GM13977 (cell line): ENCODE measurements at regions not wholly inside any gene's neighbourhood (a gene's known extent, or its start where the extent isn't known, plus 50 kb on each side); places are given as distances from the start of the nearest gene placed in this dataset.

Experiments
- DNase-seq: peaks from one replicate; pipeline ENCODE4 v3.0.0; 2012; ENCODE audit warnings: low spot score
- in situ Hi-C: fragments of 300-500 bp; cut with MboI; formaldehyde crosslinking; loops from one replicate; pipeline ENCODE4 v1.12.0; 2022; ENCODE audit warnings: low sequenced_read_pairs, low pct_unique_long_range_greater_than_20kb, mixed read lengths, inconsistent platforms; ENCODE audit not compliant: unreplicated experiment
- TF ChIP-seq, protein P1 (sequence below): IDR thresholded peaks from 2 replicates; pipeline ENCODE4 v1.5.1; 2012; ENCODE audit warnings: mild to moderate bottlenecking, control low read depth; ENCODE audit not compliant: insufficient read depth; ENCODE audit errors: extremely low read depth, missing control alignments

DNA sequence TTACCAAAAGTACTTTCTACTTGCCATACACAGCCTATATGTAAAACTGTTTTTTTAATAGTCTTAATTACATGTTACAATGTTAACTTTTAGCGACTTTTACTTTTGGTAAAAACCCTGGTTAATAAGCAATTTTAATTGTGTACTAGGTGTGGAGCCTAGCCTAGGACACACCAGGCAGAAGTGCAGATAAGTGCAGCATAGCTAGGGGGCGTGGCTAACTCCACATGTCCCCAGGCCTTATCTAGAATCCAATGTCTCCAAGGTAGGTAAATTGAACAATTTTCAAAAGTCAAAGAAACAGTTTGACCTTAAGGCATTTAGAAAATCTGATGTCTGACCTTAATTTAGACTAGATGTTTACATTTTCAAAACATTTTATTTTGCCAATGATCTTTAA is 858.7 kb downstream of the CCSER2 start:
- DNase-seq, result no peak
- in situ Hi-C loops, result no loop called here
- TF ChIP-seq, protein P1, sequence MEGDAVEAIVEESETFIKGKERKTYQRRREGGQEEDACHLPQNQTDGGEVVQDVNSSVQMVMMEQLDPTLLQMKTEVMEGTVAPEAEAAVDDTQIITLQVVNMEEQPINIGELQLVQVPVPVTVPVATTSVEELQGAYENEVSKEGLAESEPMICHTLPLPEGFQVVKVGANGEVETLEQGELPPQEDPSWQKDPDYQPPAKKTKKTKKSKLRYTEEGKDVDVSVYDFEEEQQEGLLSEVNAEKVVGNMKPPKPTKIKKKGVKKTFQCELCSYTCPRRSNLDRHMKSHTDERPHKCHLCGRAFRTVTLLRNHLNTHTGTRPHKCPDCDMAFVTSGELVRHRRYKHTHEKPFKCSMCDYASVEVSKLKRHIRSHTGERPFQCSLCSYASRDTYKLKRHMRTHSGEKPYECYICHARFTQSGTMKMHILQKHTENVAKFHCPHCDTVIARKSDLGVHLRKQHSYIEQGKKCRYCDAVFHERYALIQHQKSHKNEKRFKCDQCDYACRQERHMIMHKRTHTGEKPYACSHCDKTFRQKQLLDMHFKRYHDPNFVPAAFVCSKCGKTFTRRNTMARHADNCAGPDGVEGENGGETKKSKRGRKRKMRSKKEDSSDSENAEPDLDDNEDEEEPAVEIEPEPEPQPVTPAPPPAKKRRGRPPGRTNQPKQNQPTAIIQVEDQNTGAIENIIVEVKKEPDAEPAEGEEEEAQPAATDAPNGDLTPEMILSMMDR, result no peak

DNA sequence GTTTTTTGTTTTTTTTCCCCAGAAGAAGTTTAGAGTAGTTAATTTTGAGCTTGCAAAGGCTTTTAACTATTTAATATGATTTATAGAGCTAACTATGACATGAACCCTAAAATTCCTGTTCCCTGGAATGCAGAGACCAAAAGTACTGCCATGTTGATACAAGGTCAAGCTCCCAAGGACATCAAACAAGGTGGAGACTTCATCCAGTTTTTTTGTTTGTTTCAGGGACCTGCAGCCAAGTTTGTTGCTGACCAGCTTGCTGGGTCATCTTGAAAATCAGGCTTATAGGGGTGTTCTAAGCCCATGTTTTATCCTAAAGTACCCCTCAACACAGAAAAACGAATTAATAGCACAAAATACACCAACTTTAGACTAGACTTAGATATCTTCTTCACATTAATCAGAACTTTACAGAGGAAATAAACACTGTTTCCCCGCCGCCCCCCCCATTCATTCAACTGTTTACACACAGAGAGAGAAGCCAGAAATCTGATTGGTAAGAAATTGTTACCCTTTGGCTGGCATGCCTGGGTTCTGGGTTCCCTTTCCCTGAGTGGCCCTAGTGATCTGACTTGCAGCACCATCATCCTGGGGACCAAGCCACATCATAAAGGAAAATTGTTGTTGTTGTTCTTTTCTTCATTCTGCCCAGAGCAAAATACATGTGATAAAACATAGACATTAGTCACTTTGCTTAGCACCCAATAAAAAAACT is 860.5 kb downstream of the CCSER2 start:
- TF ChIP-seq, protein P1, result no peak
- in situ Hi-C loops, result no loop called here

DNA sequence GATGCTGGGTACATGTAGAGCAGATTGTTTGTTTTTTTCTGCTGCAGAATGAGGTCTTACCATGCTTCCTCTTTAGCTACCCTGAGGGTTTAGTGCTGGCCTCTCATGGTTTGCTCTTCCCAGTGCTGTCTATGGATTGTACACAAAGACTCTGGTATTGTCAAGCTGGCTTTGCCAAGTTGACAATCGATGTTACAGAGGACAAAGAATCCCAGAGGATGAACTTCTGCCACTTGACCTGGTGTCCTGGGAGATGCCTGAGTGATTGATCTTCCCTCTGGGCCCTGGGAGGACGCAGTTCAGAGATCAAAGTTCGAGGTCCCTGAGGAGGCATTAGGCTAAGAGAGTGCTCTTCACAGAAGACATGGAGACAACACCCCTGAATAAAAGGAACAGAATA is 865.4 kb downstream of the CCSER2 start:
- in situ Hi-C loops, result no loop called here
- no peak for DNase-seq
- TF ChIP-seq, protein P1, result no peak

More for the DNA sequence above, 860.5 kb downstream of the CCSER2 start:
- DNase-seq, result no peak

DNA sequence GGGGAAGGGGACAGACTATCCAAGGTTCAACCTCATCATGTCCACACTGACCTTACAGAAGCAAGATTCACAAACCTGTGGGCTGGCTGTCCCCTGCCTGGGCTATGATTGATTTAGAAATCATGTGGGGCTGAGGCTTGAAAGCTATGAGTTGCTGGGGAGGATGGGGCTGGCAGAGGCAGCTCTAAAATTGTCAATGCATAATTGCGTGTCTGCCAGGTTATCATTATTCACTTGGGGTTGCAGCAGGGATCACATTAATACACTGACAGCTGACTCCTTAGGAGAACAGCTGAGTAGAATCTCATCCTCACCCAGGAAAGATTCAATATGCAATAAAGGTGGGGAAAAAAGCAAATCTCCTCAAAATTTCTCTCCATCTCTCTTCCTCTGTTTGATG is 866.3 kb downstream of the CCSER2 start:
- TF ChIP-seq, protein P1, result no peak
- in situ Hi-C loops, result no loop called here
- no peak for DNase-seq

DNA sequence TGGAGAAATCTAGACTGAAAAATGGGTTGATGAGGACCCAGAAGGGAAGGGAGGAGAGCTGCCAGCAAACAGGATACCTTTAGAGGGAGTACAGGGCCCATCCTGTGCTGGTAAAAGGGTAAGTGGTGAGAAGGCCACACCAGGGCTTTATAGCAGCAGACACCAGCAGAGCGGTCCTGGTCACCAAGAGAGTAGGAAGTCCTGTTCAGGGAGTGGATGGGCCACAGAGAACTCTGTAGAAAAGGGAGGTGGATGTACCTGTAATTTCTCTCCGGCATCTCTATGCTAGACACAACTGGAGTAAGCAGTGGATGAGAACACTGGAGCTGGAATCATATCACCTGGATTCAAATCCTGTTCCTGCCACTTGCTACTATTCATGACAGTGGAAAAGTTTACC is 867.2 kb downstream of the CCSER2 start:
- no peak for DNase-seq
- TF ChIP-seq, protein P1, result no peak
- in situ Hi-C loops, result no loop called here

DNA sequence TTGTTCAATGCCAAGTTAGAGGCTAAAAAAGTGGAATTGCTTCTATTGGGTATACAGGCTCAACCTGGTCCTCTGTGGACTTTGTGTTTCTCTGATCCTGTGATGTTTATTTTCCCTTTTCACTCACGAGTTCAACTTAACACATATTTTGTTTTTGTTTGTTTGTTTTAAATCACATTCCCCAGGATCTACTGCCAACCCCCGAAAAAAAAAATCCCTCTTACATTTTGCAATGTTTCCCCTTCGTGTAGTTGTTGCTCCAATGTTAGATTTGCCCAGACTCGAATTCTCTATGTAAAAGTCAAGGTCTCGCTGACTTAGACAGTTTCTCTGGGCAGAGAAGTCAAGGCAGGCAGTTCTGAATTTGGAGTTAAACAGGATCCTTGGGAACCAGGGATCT is 876.4 kb downstream of the CCSER2 start:
- in situ Hi-C loops, result no loop called here
- TF ChIP-seq, protein P1, result no peak

DNA sequence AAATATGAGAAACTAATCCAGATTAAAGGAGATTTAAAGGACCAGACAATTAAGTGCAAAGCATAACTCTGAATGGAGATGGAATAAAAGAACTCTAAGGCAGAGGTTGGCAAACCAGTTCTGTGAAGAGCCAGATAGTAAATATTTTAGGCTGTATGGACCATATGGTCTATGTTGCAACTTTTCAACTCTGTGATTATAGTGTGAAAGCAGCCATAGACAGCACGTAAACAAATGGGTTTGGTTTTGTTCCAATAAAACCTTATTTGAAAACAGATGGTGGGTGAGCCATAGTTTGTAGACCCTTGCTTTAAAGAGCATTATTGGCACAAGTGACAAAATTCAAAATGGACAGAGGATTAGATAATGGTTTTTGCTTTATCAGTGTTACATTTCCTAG is 884.1 kb downstream of the CCSER2 start:
- in situ Hi-C loops, result no loop called here
- TF ChIP-seq, protein P1, result no peak
- no peak for DNase-seq

More for the DNA sequence above, 876.4 kb downstream of the CCSER2 start:
- no peak for DNase-seq
